ENCODE measurements at regions not wholly inside any gene's neighbourhood (a gene's known extent, or its start where the extent isn't known, plus 50 kb on each side); places are given as distances from the start of the nearest gene placed in this dataset.

DNA sequence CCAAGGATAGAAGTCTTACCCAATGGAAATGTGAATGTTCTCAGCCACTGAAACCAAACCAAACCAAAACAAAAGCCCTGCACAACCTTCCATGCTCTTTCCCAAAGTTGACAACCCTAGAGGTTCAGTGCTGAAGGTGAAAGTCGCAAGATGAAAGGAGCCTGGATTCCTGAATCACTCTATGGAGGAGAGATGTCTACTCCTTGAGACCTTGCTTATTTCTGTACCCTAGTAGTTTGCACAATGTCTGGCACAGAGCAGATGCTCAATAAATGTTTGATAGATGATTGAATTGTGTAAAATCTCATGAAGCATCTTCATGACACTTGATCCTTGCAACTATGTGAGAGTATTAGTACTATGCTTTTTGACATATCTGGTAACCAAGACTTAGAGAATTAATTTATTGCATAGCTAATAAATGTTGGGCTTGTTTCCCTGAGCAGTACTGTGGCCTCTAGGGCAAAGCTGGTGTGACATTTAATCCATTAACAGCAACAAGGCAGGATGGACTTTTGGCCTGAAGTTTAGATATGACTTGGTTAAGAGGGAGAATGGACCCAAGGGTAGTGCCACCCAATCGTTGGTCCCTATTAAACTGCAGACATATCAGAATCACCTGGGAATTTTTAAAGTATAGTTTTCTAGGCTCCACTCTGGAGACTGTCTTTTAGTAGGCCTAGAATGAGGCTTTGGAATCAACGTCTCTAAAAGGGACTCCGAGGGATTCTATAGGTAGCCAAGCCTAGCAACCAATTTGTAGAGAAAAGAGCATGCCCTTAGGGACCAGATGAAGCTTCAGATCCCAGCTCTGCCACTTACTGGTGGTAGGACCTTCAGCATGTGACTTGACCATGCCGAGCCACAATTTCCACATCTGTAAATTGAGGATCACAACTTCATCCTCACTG is 145.9 kb downstream of the DDX1 start:
- TF ChIP-seq, protein P1, sequence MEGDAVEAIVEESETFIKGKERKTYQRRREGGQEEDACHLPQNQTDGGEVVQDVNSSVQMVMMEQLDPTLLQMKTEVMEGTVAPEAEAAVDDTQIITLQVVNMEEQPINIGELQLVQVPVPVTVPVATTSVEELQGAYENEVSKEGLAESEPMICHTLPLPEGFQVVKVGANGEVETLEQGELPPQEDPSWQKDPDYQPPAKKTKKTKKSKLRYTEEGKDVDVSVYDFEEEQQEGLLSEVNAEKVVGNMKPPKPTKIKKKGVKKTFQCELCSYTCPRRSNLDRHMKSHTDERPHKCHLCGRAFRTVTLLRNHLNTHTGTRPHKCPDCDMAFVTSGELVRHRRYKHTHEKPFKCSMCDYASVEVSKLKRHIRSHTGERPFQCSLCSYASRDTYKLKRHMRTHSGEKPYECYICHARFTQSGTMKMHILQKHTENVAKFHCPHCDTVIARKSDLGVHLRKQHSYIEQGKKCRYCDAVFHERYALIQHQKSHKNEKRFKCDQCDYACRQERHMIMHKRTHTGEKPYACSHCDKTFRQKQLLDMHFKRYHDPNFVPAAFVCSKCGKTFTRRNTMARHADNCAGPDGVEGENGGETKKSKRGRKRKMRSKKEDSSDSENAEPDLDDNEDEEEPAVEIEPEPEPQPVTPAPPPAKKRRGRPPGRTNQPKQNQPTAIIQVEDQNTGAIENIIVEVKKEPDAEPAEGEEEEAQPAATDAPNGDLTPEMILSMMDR (IDR thresholded peaks at IDR 0.05): no peak
- no peak for TF ChIP-seq POLR2A (IDR thresholded peaks at IDR 0.05)

Data from right lobe of liver (tissue), 4 donors.